ENCODE measurements at regions not wholly inside any gene's neighbourhood (a gene's known extent, or its start where the extent isn't known, plus 50 kb on each side); places are given as distances from the start of the nearest gene placed in this dataset.

DNA sequence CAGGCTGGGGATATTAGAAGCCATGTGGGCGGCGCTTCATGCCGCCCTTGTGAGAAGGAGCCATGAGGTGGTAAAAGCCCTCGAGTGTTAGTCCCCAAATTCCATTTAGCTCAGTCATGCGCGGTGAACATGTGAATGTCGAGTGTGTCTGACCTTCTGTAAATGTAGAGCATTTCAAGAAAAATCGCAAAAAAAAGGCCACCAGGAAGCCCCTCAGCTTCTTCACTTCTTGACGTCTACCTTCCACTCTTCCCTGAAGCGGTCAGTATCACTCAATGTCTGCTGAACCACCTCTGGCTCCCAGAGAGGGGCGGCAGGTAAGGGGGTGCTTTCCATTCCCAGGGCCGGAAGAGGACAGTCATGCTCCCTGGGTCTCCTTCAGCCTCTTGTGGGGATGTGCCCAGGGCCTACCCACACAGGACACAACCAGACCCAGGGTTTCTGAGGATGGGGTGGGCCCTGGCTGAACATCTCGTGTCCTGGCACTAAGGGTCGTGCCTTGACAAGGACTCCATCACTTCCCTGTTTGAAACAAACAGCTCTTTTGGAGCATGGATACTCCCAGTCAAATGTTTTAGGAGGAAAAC is 274.9 kb downstream of the FAM43A start:
- no peak for DNase-seq (ENCODE audit: low read depth)
- no peak overlapping the region for H3K4me3 ChIP-seq (ENCODE audit: low read depth, low read length)
- TF ChIP-seq, protein P1, sequence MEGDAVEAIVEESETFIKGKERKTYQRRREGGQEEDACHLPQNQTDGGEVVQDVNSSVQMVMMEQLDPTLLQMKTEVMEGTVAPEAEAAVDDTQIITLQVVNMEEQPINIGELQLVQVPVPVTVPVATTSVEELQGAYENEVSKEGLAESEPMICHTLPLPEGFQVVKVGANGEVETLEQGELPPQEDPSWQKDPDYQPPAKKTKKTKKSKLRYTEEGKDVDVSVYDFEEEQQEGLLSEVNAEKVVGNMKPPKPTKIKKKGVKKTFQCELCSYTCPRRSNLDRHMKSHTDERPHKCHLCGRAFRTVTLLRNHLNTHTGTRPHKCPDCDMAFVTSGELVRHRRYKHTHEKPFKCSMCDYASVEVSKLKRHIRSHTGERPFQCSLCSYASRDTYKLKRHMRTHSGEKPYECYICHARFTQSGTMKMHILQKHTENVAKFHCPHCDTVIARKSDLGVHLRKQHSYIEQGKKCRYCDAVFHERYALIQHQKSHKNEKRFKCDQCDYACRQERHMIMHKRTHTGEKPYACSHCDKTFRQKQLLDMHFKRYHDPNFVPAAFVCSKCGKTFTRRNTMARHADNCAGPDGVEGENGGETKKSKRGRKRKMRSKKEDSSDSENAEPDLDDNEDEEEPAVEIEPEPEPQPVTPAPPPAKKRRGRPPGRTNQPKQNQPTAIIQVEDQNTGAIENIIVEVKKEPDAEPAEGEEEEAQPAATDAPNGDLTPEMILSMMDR (IDR thresholded peaks at IDR 0.05; ENCODE audit: insufficient read depth, low read depth, low read length, missing control alignments), result no peak

DNA sequence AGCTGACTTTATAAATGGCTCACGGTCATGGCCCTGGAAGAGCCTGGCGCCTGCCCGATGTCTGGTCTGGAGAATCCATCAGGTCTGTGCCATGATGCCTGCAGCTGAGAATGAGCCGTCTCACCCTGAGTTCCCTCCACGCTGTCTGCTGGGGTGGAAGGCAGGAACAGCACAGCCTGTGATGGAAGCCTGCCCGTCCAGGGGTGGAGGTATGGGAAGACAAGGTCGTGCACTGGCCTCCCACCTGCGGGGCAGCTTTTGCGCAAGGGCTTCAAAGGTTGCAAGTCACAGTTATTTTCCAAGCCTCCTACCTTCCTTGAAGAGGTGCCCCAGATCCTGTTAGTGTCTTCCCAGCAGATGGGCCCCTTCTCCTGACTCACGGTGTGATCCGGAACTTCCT is 275.5 kb downstream of the FAM43A start:
- no peak overlapping the region for H3K4me3 ChIP-seq (ENCODE audit: low read depth, low read length)
- TF ChIP-seq, protein P1 (IDR thresholded peaks at IDR 0.05; ENCODE audit: insufficient read depth, low read depth, low read length, missing control alignments), result no peak

DNA sequence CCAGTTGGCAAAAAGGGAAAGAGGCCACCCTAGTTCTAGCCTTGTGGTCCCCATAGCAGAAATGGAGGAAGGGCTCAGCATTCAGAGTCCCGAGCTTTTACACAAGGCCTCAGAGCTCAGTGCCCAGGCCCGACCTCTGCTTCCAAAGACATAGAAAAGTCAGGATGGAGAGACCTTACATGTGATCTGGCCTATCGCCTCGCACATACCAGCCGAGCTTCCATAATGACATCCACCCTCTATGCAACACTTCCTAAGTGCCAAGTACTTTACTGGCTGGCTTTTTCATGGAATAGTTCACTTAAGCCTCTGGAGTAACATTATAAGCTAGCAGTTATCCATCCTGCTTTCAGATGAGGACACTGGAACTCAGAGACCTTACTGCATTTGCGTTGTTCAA is 275.9 kb downstream of the FAM43A start:
- TF ChIP-seq, protein P1 (IDR thresholded peaks at IDR 0.05; ENCODE audit: insufficient read depth, low read depth, low read length, missing control alignments), result no peak
- DNase-seq (ENCODE audit: low read depth), result no peak
- H3K4me3 ChIP-seq (ENCODE audit: low read depth, low read length), result no peak overlapping the region

More for the DNA sequence above, 275.5 kb downstream of the FAM43A start:
- DNase-seq (ENCODE audit: low read depth), result no peak

DNA sequence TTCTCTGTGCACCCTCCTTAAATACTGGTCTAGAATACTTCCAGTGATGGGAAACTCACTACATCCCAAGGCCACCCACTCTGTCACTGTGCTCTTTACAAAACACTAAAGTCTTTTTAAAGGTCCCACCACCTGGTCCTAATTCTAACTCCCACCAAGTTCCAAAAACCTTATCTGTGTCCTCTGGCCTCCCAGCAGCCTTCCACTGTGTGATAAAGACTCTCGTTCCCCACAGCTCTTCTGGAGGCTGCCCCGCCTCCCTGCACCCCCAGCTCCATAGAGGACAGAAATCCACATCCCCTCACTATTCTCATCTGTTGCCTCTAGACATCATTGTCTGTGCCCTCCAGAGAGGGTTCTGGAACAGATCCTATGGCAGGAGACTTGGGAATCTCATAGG is 276.4 kb downstream of the FAM43A start:
- DNase-seq (ENCODE audit: low read depth), result no peak
- TF ChIP-seq, protein P1 (IDR thresholded peaks at IDR 0.05; ENCODE audit: insufficient read depth, low read depth, low read length, missing control alignments), result no peak
- H3K4me3 ChIP-seq (ENCODE audit: low read depth, low read length), result no peak overlapping the region

DNA sequence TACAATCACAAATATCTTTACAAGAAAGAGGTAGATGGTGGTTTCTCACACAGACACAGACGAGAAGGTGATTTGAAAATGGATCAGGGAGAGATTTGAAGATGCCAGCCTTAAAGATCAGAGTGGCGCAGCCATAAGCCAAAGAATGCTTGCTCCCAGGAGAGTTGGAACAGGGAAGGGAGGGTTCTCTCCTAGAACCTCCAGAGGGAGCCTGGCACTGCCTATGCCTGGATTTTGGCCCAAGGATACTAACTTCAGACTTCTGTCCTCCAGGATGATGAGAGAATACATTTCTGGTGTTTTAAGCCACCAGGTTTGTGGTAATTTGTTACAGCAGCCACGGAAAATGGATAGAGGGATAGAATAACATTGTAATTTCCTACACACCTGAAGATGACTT is 279.1 kb downstream of the FAM43A start:
- H3K4me3 ChIP-seq (ENCODE audit: low read depth, low read length), result no peak overlapping the region
- TF ChIP-seq, protein P1 (IDR thresholded peaks at IDR 0.05; ENCODE audit: insufficient read depth, low read depth, low read length, missing control alignments), result no peak
- no peak for DNase-seq (ENCODE audit: low read depth)

DNA sequence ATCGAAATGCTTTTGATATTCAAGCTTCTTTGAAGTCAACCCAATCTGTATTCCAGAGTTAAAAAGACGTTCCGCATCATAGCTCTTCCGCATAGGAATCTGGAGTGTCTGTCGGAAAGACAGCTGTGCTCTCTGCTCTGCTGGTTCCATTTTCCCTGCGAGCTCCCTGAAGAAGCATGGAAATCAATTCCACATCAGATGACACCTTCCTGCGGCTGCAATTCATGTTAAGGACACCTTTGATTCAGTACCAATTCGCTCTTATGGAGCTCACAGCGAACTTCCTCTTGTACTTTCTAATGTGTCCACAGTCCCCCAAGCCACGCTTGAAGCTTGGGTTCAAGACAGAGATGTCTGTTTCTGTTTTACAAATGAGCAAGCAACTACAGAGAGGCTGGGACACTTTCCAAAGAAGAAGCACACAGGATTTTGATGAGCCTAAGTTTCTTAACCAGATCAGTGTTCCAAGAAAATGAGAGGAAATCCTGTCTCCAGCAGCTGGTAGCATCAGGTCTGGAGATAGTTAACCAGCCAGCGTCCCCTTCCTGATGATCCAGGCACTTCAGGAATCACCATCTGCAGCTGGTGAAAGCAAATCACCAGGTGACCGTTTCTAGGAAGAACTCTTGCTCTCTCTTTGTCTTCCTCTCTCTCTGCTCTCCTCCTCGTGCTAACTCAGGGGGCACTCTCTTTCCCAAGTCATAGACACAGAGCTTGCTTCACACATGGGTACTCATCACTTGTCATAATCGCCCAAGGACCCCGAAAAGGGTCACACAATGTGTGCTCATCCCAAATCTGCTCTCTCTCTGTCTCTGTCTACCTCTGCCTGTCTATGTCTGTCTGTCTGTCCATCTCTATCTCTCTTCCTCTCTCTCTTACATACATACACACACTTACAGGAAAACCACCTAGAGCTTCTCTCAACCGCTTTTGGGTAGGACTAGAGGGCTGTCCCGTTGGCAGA is 281.8 kb downstream of the FAM43A start:
- no peak overlapping the region for H3K4me3 ChIP-seq (ENCODE audit: low read depth, low read length)
- TF ChIP-seq, protein P1 (IDR thresholded peaks at IDR 0.05; ENCODE audit: insufficient read depth, low read depth, low read length, missing control alignments), result no peak
- DNase-seq (ENCODE audit: low read depth), result no peak
